ENCODE measurements at regions not wholly inside any gene's neighbourhood (a gene's known extent, or its start where the extent isn't known, plus 50 kb on each side); places are given as distances from the start of the nearest gene placed in this dataset.

- no peak for TF ChIP-seq CTCF (conservative IDR thresholded peaks at IDR 0.05; ENCODE audit: low read length)
- no peak for TF ChIP-seq EZH2phosphoT487 (IDR thresholded peaks at IDR 0.05; ENCODE audit: borderline replicate concordance)
Observed at GRCh38 chr12:62164036-62164435, 96.2 kb upstream of the USP15 start.

Measured in Loucy (cell line).